CD14-positive monocyte (primary cell): ENCODE measurements at regions not wholly inside any gene's neighbourhood (a gene's known extent, or its start where the extent isn't known, plus 50 kb on each side); places are given as distances from the start of the nearest gene placed in this dataset.

Experiments
- DNase-seq, 3 donors: peaks; one replicate each; pipeline ENCODE4 v3.0.0-alpha.2; 2011 to 2022
- H2AFZ ChIP-seq: 2 replicates; pipeline ENCODE4 v1.6.0; 2012; ENCODE audit warnings: mild to moderate bottlenecking, low read depth, low read length, inconsistent platforms; ENCODE audit not compliant: insufficient read depth, poor library complexity, severe bottlenecking
- H3K27ac ChIP-seq, 2 donors: 1 replicate in 1 of 2; 2 replicates in 1 of 2; pipeline ENCODE4 v1.5.1; 2012 to 2013; ENCODE audit warnings: low read length in 2 of 2, control low read depth in 1 of 2, inconsistent platforms in 1 of 2, low read depth in 1 of 2, mild to moderate bottlenecking in 1 of 2
- H3K27me3 ChIP-seq, 2 donors: one replicate each; pipeline versions ENCODE4 v1.6.0 to v1.6.1; 2011 to 2013; ENCODE audit warnings: low read length in 2 of 2; ENCODE audit not compliant: control insufficient read depth in 2 of 2, insufficient read depth in 2 of 2
- H3K36me3 ChIP-seq, 2 donors: replicated peaks in 1 of 2; 1 replicate in 1 of 2; 2 replicates in 1 of 2; pipeline versions ENCODE4 v1.5.1 to v1.6.1; 2012 to 2013; ENCODE audit warnings: low read length in 2 of 2, control low read depth in 1 of 2, inconsistent platforms in 1 of 2, mild to moderate bottlenecking in 1 of 2; ENCODE audit not compliant: insufficient read depth in 2 of 2, control insufficient read depth in 1 of 2
- H3K4me1 ChIP-seq, 2 donors: 1 replicate in 1 of 2; 2 replicates in 1 of 2; pipeline versions ENCODE4 v1.5.1 to v1.6.1; 2012 to 2013; ENCODE audit warnings: low read length in 2 of 2, control low read depth in 1 of 2, inconsistent platforms in 1 of 2, mild to moderate bottlenecking in 1 of 2, moderate library complexity in 1 of 2; ENCODE audit not compliant: insufficient read depth in 2 of 2, control insufficient read depth in 1 of 2
- H3K4me2 ChIP-seq: replicated peaks from 2 replicates; pipeline ENCODE3; 2012; ENCODE audit warnings: low read length, moderate library complexity, mild to moderate bottlenecking; ENCODE audit not compliant: poor library complexity, severe bottlenecking; ENCODE audit errors: extremely low read depth
- H3K4me3 ChIP-seq, 3 experiments: fragments of 200-600 bp in 1 of 3; sonication (generic) in 1 of 3; replicated peaks in 1 of 3; 1 replicate in 2 of 3; 2 replicates in 1 of 3; pipeline ENCODE4 v1.5.1; 2011 to 2013; ENCODE audit warnings: low read length in 3 of 3, mild to moderate bottlenecking in 3 of 3, control low read depth in 2 of 3, low read depth in 2 of 3, inconsistent platforms in 1 of 3, moderate library complexity in 1 of 3
- H3K79me2 ChIP-seq: 2 replicates; pipeline ENCODE4 v1.6.0; 2012; ENCODE audit warnings: mild to moderate bottlenecking, control low read depth, inconsistent platforms, low read length, moderate library complexity; ENCODE audit not compliant: insufficient read depth
- H3K9ac ChIP-seq: 2 replicates; pipeline ENCODE4 v1.6.0; 2017; ENCODE audit warnings: low read length, mild to moderate bottlenecking; ENCODE audit not compliant: insufficient read depth, poor library complexity, severe bottlenecking
- H3K9me3 ChIP-seq, 2 donors: replicated peaks in 1 of 2; 1 replicate in 1 of 2; 2 replicates in 1 of 2; pipeline versions ENCODE4 v1.5.1 to v1.6.1; 2012 to 2013; ENCODE audit warnings: low read length in 2 of 2, control low read depth in 1 of 2; ENCODE audit not compliant: control insufficient read depth in 1 of 2, insufficient read depth in 1 of 2
- H4K20me1 ChIP-seq: 2 replicates; pipeline ENCODE4 v1.6.0; 2012; ENCODE audit warnings: mild to moderate bottlenecking, low read length, control low read depth, moderate library complexity; ENCODE audit not compliant: insufficient read depth
- H3K27ac Mint-ChIP-seq, 7 donors: one replicate each; pipeline ENCODE4 v1.8.0; 2020; ENCODE audit warnings: mild to moderate bottlenecking in 7 of 7, mixed read lengths in 7 of 7, moderate library complexity in 6 of 7, inconsistent platforms in 2 of 7
- H3K27me3 Mint-ChIP-seq, 3 donors: one replicate each; pipeline ENCODE4 v1.8.0; 2021 to 2022; ENCODE audit warnings: low read depth in 3 of 3, mild to moderate bottlenecking in 3 of 3, mixed read lengths in 3 of 3, moderate library complexity in 3 of 3, inconsistent platforms in 1 of 3
- H3K36me3 Mint-ChIP-seq, 2 donors: one replicate each; pipeline ENCODE4 v1.8.0; 2020; ENCODE audit warnings: mixed read lengths in 2 of 2, inconsistent platforms in 1 of 2, mild to moderate bottlenecking in 1 of 2
- H3K4me1 Mint-ChIP-seq: one replicate; pipeline ENCODE4 v1.8.0; 2020; ENCODE audit warnings: mild to moderate bottlenecking, mixed read lengths
- H3K4me3 Mint-ChIP-seq, 2 donors: one replicate each; pipeline ENCODE4 v1.8.0; 2020; ENCODE audit warnings: mild to moderate bottlenecking in 2 of 2, mixed read lengths in 2 of 2, moderate library complexity in 1 of 2
- H3K9me3 Mint-ChIP-seq, 7 donors: one replicate each; pipeline ENCODE4 v1.8.0; 2020 to 2022; ENCODE audit warnings: mixed read lengths in 7 of 7, mild to moderate bottlenecking in 6 of 7, moderate library complexity in 6 of 7, inconsistent platforms in 2 of 7
- CTCF ChIP-seq: fragments of 200-600 bp; IDR thresholded peaks from one replicate; pipeline ENCODE4 v1.8.0; 2022; ENCODE audit warnings: antibody characterized with exemption, mild to moderate bottlenecking
- WGBS: methylation state at CpG from one replicate; pipeline ENCODE4 v1.1.5; 2013; ENCODE audit warnings: missing lambda C conversion rate; ENCODE audit not compliant: insufficient coverage; 5-methylcytosine and 5-hydroxymethylcytosine counted together
- intact Hi-C, 2 donors: fragments of 100-400 bp; cut with micrococcal nuclease; formaldehyde crosslinking; loops; one replicate each; pipeline versions ENCODE4 v1.15.0 to v1.15.1; 2023

DNA sequence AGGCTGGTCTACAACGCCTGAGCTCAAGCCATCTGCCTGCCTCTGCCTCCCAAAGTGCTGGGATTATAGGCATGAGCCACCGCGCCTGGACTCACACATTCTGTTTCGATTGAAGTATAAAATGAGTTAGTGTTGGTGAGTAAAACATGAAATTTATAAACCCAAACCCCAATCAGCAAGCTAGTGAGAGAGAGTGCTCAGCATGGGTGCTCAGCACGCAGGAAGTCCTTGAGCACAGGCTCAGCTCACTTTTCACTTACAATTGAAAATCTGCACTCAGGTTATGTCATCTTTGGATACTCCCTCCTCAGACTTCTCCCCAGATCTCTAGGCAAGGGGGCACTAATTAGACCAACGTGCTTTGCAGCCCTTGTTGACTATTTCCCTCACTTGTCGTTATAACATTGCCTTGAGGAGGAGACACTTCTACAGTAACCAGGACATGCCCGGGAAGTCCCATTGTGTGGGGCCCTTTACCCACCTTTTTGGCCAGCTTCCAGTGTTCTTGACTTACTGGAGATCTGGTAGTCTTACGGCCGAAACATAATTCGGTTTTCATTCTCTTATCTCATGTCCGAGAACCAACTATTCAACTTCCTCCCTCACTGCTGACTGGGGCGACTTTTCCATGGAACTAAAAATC lies 68.5 kb upstream of the AMN1 start:
- no peaks in the 10 kb centered on the region for H3K36me3 Mint-ChIP-seq
- Histone ChIP-seq H2AFZ (no peak overlapping the region), H3K9ac (no peak overlapping the region), H3K36me3 (no peaks in the 10 kb centered on the region), H3K4me2 (no peak overlapping the region), H3K27ac (no peak overlapping the region), H3K9me3 (no peaks in the 10 kb centered on the region), H3K4me3 (no peak overlapping the region), H4K20me1 (no peaks in the 10 kb centered on the region), H3K4me1 (no peaks in the 10 kb centered on the region), H3K79me2 (no peaks in the 10 kb centered on the region), H3K27me3 (no peaks in the 10 kb centered on the region)
- H3K4me1 Mint-ChIP-seq, result peaks cover 5% of the 10 kb centered on the region
- peak overlapping the region in 1 of 7 donors; percentile 32 for H3K27ac Mint-ChIP-seq
- no peak for TF ChIP-seq CTCF
- H3K4me3 Mint-ChIP-seq, result peak overlapping the region; percentile 10 to 16
- no peak for DNase-seq
- WGBS, result 86% methylated on average over 9 of the region's 13 CpGs
- intact Hi-C loops, result no loop called here
- H3K27me3 Mint-ChIP-seq, result peaks cover 0 to 2% (median 0%) of the 10 kb centered on the region in 3 donors
- peaks cover 2 to 15% (median 6%) of the 10 kb centered on the region in 7 donors for H3K9me3 Mint-ChIP-seq

DNA sequence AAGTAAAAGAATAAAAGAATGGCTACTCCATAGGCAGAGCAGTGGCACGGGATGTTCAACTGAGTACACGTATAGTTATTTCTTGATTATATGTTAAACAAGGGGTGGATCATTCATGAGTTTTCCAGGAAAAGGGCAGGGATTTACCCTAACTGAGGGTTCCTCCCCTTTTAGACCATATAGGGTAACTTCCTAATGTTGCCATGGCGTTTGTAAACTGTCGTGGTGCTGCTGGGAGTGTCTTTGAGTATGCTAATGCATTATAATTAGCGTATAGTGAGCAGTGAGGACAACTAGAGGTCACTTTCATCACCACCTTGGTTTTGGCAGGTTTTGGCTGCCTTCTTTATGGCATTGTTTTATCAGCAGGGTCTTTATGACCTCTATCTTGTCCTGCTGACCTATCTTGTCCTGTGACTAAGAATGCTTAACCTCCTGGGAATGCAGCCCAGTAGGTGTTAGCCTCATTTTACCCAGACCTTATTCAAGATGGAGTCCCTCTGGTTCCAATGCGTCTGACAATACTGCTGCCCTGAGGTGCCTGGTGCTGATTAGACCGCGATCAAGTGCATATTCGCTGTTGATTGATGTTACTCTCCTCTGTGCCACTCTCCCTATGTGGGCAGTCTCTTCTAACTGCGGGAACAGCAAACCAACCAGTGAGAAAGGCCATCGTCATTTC lies 67.6 kb upstream of the AMN1 start:
- H3K9me3 ChIP-seq, result peaks cover 0 to 7% of the 10 kb centered on the region in 2 donors
- peaks cover 0 to 5% of the 10 kb centered on the region in 2 donors for H3K36me3 Mint-ChIP-seq
- no peak overlapping the region for H3K27ac Mint-ChIP-seq
- H3K4me1 ChIP-seq, result no peaks in the 10 kb centered on the region
- no peaks in the 10 kb centered on the region for H3K36me3 ChIP-seq
- H3K9ac ChIP-seq, result no peak overlapping the region
- H3K27me3 Mint-ChIP-seq, result peaks cover 0 to 2% (median 0%) of the 10 kb centered on the region in 3 donors
- no peak overlapping the region for H3K4me2 ChIP-seq
- H3K4me3 ChIP-seq, result no peak overlapping the region
- H3K27me3 ChIP-seq, result no peaks in the 10 kb centered on the region
- DNase-seq, result no peak
- no peaks in the 10 kb centered on the region for H3K79me2 ChIP-seq
- H4K20me1 ChIP-seq, result no peaks in the 10 kb centered on the region
- peaks cover 5 to 20% (median 13%) of the 10 kb centered on the region in 7 donors for H3K9me3 Mint-ChIP-seq
- no peak overlapping the region for H3K4me3 Mint-ChIP-seq
- H2AFZ ChIP-seq, result no peak overlapping the region
- intact Hi-C loops, result no loop called here
- TF ChIP-seq CTCF, result no peak
- peaks cover 5% of the 10 kb centered on the region for H3K4me1 Mint-ChIP-seq
- WGBS, result 100% methylated on average over 2 of the region's 11 CpGs
- H3K27ac ChIP-seq, result no peak overlapping the region
